CD4-positive, alpha-beta T cell treated with Interleukin-6 for 4 hours (primary cell): ENCODE measurements at regions not wholly inside any gene's neighbourhood (a gene's known extent, or its start where the extent isn't known, plus 50 kb on each side); places are given as distances from the start of the nearest gene placed in this dataset.

Experiments
- DNase-seq: peaks from one replicate; pipeline ENCODE4 v3.0.0-alpha.2; 2020; ENCODE audit warnings: mixed read lengths

DNA sequence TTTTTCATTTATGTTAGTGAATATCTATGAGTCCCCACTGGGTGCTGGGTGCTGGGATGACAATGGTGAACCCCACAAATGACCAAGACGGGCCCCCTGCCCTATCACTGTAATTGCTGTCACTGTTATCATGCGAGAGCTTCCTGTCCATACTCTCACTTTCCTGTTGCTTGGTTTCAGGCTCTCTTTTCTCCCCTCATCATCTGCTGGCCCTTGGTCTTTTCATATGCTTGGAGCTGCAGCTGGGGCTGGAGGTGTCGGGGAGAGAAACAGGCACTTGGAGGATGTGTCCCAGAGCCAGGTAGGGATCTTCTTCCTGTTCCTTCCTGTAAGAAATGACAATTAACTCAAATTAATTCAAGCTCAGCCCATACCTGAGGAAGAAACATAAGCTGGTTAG is 348.0 kb downstream of the PTPRU start:
- no peak for DNase-seq

DNA sequence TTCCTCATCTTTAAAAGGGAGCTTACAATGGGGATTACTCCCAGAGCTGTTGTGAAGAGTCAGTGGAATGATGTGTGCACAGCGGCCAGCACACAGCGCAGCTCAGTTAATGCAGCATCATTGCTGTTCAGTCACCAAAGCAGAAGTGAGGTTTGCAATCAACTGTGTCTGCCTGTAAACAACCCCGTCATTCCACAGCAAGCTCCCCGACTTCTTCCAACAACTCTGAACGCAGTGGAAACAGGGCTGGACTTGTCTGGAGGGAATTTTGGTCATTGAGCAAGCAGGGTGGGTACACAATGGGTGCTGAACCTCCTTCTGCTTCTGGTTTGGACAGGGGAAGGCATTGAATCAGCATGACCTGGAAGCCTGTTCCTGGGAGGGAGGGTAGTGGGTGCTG is 347.4 kb downstream of the PTPRU start:
- DNase-seq = no peak

- no peak for DNase-seq
These were observed 344.9 kb downstream of the PTPRU start for GRCh38 chr1:29581256-29581655.

DNA sequence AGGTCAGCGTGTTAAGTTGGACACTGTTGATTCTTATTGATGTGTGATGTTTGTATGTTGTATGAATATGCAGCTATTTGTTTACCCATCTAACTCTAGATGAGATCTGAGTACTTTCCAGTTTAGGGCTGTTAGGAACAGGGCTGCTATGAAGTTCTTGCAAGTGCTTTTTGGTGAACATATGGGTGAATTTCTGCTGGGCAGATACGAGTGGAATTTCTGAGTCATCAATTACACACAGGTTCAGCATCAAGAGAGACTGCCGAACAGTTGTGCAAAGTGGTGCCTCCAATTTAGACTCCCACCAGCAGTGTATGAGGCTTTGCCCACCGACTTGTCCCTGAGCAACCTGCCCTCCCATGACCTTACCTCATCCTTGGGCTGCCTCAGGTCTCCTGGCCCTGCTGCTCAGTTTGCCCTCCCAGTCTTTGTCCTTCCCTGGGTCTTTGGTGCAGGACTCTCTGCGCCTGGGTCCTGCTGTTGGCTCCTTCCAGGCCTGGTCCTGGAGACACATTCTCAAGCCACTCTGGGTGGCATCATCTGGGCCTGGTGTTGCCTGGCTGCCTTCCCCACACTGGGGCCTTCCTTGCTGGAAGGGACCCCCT is 343.6 kb downstream of the PTPRU start:
- DNase-seq = no peak

- DNase-seq = no peak
These were observed 341.2 kb downstream of the PTPRU start for GRCh38 chr1:29577512-29577911.

DNA sequence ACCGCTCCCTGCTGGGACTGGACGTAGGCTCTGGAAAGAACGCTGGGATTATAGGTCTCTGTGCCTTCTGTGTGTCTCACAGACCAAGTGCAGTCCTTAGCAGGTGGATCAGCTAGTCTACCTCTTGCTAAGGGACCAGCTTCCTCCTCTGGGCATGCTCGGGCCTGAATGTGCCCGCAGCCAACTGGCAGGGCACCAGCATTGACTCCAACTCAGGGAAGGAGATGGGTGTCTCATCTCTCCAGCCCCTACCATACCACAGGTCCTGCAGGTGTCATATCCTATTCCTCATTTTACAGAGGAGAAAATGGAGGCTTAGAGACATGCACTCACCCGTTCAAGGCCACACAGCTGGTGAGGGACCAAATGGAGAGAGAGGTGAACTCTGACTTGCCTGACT is 340.2 kb downstream of the PTPRU start:
- DNase-seq = no peak

GRCh38 chr1:29575826-29576225 is 339.5 kb downstream of the PTPRU start:
- DNase-seq = no peak

GRCh38 chr1:29575277-29575676 is 339.0 kb downstream of the PTPRU start:
- no peak for DNase-seq

DNA sequence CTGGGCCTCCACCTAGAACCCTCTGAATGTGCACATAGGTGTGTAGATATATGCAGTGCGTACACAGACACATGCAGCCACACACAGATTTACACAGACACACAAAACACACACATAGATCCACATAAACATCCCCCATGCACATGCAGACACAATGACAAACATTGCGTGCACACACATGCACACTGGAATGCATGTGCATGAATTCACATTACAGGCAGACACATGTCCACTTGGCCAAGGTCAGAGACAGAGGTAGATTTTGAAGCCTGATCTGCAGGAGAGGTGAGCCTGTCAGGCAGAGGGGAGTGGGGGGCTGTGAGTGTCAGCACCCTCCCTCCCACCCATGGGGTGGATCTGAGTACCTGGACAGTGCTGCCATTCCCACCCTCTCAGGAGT is 338.5 kb downstream of the PTPRU start:
- DNase-seq = no peak

GRCh38 chr1:29569971-29570634 is 333.8 kb downstream of the PTPRU start:
- no peak for DNase-seq

DNA sequence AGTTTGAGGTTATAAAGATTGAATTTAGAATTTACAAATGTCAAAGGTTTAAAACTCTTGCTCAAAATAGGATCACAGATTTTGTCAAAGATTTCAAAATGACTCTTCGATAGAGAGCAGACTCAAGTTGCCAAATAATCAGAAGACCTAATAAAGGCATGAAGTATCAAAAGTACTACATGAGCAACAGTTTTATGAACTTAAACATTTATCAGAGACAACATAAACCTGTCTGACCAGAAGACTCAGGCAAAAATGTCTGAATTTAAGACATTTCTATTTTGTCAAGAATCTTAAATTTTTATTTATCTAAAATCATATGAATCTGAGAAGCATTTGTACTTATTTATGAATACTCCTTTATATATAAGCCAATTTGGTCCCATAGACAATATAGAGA is 330.9 kb downstream of the PTPRU start:
- no peak for DNase-seq

DNA sequence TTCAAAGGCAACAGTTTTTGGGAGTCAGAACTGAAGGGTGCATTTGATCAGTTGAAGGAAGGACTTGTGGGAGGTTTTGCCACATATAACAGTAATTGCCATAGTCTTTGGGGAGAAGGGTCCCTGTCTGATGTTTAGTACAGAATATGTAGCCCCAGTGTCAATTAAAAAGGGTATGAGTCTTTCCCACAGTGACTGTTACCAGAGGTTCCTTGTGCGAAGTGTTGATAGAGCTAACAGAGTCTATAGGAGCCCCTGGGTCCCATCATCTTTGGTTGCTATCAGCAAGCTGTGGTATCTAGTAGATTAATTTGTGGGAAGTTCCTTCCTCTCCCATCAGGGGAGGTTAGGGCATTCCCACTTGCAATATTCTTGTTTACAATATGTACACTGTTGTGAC is 329.2 kb downstream of the PTPRU start:
- no peak for DNase-seq

- no peak for DNase-seq
These were observed 327.2 kb downstream of the PTPRU start for GRCh38 chr1:29563571-29563970.

DNA sequence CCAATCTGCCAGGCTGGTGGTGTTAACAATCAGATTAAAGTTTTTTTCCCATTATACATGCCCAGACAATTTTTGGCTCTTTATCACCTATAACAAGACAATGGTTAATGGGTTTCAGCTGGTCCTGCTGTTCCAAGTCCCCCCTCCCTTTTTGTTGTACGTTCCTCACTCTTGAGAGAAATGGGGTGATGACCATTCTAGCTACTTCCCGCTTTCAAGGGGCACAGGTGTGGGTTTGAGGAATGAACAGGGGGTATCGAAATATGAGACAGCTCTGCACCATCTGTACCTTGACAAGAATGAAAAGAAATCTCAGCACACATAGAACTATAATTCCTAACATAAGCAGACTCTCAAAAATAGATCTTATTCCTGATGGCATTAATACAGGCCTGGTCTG is 326.8 kb downstream of the PTPRU start:
- DNase-seq = no peak

- no peak for DNase-seq
These were observed 322.7 kb downstream of the PTPRU start for GRCh38 chr1:29559056-29559455.

DNA sequence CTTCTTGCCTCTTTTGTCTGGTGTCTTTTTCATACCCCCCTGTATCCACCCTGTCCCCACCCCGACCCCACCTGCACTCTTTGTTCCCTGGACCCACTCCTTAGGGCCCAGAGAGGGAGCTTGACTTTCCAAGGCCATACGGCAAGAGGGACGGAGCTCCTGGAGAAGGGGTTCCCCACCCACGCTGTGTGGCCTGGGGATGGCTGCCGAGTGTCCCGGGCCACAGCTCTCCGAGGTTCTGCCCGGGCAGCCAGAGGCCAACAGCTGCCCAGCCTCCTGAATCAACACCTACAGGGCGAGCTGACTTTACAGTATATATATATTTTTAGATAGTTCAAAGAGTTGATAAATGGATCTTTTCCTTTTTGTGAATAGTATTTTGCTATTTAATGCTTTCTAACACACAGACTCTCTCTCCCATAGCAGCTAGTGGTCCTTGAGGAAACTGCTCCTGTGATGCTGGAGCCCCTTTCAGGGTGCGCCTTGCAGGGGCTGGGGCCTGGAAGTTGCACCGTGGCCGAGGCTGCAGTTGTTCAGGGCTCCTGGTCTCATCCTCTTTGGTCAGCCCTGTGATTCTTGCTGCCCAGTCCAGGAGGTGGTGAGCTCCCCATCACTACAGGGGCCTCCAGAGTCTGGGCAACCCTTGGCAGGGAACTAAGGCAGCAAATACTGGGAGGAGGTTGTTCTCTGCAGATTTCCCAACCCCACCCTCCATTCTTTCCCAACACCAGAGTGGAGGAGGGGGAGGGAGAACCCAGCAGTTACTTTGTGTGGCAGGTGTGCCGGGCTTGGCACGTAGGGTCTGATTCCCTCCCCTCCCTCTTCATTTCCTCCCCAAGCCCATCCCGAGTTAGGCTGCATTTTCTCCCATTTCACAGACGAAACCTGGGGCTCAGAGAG is 321.6 kb downstream of the PTPRU start:
- DNase-seq = no peak

DNA sequence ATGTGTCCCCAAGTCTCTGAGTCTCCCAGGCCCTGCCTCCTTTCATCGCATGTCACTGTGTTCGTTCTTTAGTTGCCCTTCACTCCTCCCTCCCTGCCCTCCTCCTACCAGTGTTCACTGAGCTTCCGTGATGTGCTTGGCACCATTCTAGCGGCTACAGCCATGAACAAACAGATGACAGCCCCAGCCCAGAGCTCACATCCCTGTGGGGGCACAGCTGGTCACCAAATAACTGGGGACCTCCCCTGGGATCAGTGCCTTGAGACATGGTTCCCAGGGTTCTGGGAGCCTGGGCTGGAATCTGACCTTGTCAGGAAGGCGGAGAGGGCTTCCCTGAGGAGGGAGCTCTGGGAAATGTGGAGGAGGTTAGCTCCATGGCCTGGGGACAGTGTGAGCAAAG is 320.7 kb downstream of the PTPRU start:
- DNase-seq = no peak

- no peak for DNase-seq
These were observed 320.3 kb downstream of the PTPRU start for GRCh38 chr1:29556657-29557056.

DNA sequence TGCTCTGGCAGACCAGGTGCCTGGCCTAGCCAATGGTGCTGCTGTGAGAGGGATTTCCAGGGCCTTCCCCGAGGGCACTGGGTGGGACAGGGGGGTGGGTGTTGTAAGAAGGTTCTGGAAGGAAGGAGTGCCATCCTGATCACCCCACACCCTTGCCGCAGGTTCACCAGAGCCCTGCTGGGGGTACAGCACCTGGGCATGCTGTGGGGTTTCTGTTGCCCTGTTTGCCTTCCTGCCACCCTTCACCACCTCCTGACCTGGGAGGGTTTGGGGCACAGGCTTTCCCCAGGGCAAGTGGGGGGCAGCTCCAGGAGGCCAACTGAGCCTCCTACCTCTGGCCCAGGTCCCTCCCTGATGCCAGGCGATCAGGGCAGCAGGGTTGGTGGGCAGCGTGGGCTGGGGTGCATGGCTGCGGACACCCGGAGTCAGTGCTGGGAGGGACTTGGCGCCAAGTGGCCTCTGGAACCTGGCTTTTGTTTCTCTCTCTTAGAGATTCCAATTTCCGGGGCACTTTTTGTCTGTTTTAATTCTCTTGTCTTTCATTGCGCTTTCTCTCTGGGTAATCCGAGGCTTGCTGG is 318.8 kb downstream of the PTPRU start:
- DNase-seq = no peak

DNA sequence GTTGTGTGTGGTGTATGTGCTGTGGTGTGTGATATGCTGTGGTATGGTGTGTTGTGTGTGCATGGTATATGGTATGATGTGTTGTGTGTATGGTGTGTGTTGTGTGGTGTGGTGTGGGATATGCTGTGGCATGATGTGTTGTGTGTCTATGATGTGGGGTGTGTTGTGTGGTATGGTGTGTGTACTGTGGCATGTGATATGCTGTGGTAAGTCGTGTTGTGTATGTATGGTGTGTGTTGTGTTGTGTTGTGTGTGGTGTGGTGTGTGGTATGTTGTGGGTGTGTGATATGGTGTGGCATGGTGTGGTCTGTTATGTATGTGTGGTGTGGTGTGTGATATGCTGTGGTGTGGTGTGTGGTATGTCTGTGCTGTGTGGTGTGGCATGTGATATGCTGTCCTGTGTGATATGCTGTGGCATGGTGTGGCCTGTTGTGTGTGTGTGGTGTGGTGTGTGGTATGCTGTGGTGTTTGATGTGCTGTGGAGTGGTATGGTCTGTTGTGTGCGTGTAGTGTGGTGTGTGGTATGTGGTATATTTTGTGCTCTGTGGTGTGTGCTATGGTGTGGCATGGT is 318.0 kb downstream of the PTPRU start:
- no peak for DNase-seq

DNA sequence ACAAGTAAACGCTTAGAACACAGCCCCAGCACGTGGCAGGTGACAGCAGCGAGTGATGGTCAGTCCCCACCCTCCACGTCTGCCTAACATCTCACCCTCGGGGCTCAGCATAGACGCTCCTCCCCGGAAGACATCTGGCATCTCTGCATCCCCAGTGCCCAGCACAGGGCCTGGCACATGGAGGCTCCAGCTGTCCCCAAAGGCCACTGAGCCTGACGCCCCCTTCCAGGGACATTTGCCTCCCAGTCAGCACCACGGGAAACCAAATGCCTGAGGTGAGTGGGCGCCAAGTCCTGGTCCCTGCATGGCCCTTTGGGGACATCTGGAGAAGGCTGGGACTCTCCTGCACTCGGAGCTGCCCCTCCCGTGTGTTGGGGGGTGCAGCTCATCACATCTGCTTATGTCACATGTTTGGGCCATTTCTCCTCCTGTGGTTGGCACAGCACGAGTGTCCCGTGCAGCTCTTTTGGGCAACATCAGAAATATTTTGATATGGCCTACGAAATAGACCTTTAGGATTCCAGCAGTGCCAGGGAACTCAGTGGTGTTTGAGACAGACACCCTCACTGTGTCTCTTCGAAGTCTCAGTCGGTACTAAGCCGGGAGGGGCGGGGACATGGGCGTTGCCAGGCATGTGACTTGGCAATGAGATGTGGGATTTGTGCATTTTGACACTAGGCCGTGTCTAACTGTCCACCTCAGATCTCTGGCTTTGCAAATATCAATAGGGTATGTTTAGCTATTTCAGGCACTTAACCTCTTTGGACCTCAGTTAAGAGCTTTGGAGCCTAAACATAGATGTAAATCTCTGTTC is 315.0 kb downstream of the PTPRU start:
- no peak for DNase-seq

GRCh38 chr1:29550119-29550841 is 314.0 kb downstream of the PTPRU start:
- no peak for DNase-seq
